ENCODE measurements at regions not wholly inside any gene's neighbourhood (a gene's known extent, or its start where the extent isn't known, plus 50 kb on each side); places are given as distances from the start of the nearest gene placed in this dataset.
"Not testable (repeated sequence)": the region's sequence is repeated elsewhere in the genome, so short reads cannot be mapped to it uniquely, and the experiment has no call there.

DNA sequence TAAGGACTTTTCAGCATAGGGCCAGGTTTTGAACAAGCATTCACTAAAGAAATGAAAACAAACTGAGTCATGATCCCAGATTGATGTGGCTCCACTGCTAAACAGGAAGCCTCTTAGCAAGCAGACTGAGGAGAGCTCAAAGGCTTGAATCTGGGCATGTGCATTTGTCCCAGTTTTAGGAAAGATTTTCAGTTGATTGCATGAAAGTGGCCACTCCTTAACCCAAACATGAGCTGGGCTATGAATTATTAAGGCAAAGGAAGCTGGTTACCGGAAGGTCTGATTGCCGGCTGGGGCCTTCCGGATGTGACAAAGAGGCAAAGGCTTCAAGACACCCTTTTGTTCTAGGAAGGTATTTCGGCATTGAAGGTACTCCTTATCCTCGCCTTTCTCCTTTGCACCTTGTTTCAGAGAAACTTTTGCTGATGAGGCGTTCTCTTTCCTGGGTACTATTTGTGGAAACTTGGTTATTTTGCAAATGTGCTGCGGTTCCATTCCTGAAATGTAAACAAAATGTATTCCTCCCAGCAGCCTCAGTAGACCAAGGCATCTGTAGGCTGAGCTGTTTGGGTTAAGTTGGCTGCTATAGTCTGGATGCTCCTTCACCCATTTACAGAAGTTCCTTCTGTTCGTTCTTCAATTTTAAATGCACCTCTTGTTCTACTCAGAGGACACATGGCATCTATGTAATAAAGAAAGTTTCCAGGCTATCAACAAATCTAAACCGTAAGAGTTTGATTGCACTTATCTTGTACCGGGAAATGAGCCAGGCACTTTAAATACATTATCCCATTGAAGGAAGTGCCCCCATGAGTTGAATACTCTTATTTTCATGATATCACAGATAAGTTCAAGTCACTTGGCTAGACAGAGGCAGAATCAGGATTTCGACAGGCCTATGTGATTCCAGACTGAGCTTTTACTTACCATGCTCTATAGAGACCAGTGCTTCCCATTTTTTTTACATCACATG, 115.6 kb upstream of the METAP2 start:
- Histone ChIP-seq H3K36me3 (ENCODE audit: control insufficient read depth, insufficient read depth, low read length) (no peaks in the 10 kb centered on the region), H3K4me1 (ENCODE audit: control insufficient read depth, insufficient read depth, low read length) (no peaks in the 10 kb centered on the region), H3K4me3 (ENCODE audit: low read length) (no peak overlapping the region), H3K9me3 (ENCODE audit: control insufficient read depth, insufficient read depth, low read length) (no peaks in the 10 kb centered on the region), H3K27me3 (ENCODE audit: control insufficient read depth, insufficient read depth, low read length) (no peaks in the 10 kb centered on the region), H3K27ac (ENCODE audit: low read length) (no peak overlapping the region)
- WGBS (ENCODE audit: insufficient coverage, insufficient read length), result no CpG with 5 or more reads among the region's 11 CpGs
- no peak for DNase-seq (ENCODE audit: low read depth, low spot score)

DNA sequence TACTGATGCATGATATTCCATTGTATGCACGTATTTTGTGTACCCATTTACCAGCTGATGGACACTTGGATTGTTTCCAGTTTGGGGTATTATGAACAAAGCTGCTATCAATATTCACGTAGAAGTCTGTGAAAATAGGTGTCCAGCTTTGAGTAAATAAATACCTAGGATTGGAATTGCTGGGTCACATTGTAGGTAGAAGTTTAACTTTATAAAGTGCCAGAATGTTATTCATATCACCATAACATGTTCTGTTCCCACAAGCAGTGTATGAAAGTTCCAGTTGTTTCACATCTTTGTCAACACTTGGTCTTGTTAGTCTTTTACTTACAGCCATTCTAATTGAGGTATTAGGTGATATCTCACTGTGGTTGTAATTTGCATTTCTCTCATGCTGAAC, 108.0 kb upstream of the METAP2 start:
- Histone ChIP-seq H3K4me1 (ENCODE audit: control insufficient read depth, insufficient read depth, low read length) (no peaks in the 10 kb centered on the region), H3K9me3 (ENCODE audit: control insufficient read depth, insufficient read depth, low read length) (no peaks in the 10 kb centered on the region), H3K27me3 (ENCODE audit: control insufficient read depth, insufficient read depth, low read length) (no peaks in the 10 kb centered on the region), H3K4me3 (ENCODE audit: low read length) (no peak overlapping the region), H3K27ac (ENCODE audit: low read length) (no peak overlapping the region), H3K36me3 (ENCODE audit: control insufficient read depth, insufficient read depth, low read length) (no peaks in the 10 kb centered on the region)
- DNase-seq (ENCODE audit: low read depth, low spot score), result no peak
- no CpG with 5 or more reads among the region's 2 CpGs for whole genome bisulfite sequencing (ENCODE audit: insufficient coverage, insufficient read length)

DNA sequence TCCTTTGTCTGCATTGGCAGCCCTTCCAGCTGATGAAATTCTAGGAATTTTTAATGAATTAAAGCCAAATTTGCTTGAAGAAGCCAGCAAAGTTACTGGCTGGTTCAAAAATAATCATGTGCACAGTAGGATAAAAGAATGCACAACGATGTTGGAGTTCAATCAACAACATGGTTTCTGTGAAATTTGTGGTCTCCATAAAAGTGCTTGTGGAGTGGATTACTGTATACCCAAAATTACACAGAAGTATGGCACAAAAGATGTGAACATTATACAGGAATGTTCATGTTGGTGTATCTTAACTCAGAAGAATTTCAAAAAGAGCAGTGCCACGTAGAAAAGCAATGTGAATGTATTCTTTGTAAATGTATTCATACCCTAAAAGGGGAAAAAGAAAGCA, 105.0 kb upstream of the METAP2 start:
- Histone ChIP-seq H3K4me3 (ENCODE audit: low read length) (no peak overlapping the region), H3K9me3 (ENCODE audit: control insufficient read depth, insufficient read depth, low read length) (no peaks in the 10 kb centered on the region), H3K27ac (ENCODE audit: low read length) (no peak overlapping the region), H3K36me3 (ENCODE audit: control insufficient read depth, insufficient read depth, low read length) (no peaks in the 10 kb centered on the region), H3K27me3 (ENCODE audit: control insufficient read depth, insufficient read depth, low read length) (no peaks in the 10 kb centered on the region), H3K4me1 (ENCODE audit: control insufficient read depth, insufficient read depth, low read length) (no peaks in the 10 kb centered on the region)
- no peak for DNase-seq (ENCODE audit: low read depth, low spot score)
- no CpG with 5 or more reads among the region's 2 CpGs for whole genome bisulfite sequencing (ENCODE audit: insufficient coverage, insufficient read length)

DNA sequence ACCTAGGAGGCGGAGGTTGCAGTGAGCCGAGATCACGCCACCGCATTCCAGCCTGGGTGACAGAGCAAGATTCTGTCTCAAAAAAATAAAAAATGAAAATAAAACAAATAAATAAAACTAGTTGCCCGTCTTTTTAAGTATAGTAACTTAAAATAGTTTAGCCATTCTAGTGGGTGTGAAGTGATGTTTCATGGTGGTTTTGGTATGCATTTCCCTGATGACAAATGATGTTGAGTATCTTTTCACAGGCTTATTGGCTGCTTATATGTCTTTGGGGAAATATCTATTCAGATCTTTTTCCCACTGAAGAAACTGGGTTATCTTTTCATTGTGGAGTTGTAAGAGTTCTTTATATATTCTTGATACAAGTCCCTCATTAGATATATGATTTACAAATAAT, 102.4 kb upstream of the METAP2 start:
- Histone ChIP-seq H3K9me3 (ENCODE audit: control insufficient read depth, insufficient read depth, low read length) (no peaks in the 10 kb centered on the region), H3K4me3 (ENCODE audit: low read length) (no peak overlapping the region), H3K36me3 (ENCODE audit: control insufficient read depth, insufficient read depth, low read length) (no peaks in the 10 kb centered on the region), H3K27ac (ENCODE audit: low read length) (no peak overlapping the region), H3K4me1 (ENCODE audit: control insufficient read depth, insufficient read depth, low read length) (no peaks in the 10 kb centered on the region), H3K27me3 (ENCODE audit: control insufficient read depth, insufficient read depth, low read length) (no peaks in the 10 kb centered on the region)
- DNase-seq (ENCODE audit: low read depth, low spot score), result no peak
- WGBS (ENCODE audit: insufficient coverage, insufficient read length), result no CpG with 5 or more reads among the region's 5 CpGs

DNA sequence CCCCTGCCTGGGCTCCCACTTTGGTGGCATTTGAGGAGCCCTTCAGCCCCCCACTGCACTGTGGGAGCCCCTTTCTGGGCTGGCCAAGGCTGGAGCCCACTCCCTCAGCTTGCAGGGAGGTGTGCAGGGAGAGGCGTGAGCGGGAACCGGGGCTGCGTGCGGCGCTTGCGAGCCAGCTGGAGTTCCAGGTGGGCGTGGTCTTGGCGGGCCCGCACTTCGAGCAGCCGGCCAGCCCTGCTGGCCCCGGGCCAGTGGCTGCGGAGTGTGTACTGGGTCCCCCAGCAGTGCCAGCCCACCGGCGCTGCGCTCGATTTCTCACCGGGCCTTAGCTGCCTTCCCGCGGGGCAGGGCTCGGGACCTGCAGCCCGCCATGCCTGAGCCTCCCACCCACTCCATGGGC, 94.5 kb upstream of the METAP2 start:
- not testable (repeated sequence) for H3K36me3 ChIP-seq (ENCODE audit: control insufficient read depth, insufficient read depth, low read length); H3K27me3 ChIP-seq (ENCODE audit: control insufficient read depth, insufficient read depth, low read length); H3K4me3 ChIP-seq (ENCODE audit: low read length); H3K9me3 ChIP-seq (ENCODE audit: control insufficient read depth, insufficient read depth, low read length); DNase-seq (ENCODE audit: low read depth, low spot score); H3K4me1 ChIP-seq (ENCODE audit: control insufficient read depth, insufficient read depth, low read length); H3K27ac ChIP-seq (ENCODE audit: low read length)
- WGBS (ENCODE audit: insufficient coverage, insufficient read length), result no CpG with 5 or more reads among the region's 23 CpGs

DNA sequence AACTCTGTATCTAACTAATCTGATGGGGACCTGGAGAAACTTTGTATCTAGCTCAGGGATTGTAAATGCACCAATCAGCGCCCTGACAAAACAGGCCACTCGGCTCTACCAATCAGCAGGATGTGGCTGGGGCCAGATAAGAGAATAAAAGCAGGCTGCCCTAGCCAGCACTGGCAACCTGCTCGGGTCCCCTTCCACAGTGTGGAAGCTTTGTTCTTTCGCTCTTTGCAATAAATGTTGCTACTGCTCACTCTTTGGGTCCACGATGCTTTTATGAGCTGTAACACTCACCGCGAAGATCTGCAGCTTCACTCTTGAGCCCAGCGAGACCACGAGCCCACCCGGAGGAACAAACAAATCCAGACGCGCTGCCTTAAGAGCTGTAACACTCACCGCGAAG, 93.6 kb upstream of the METAP2 start:
- not testable (repeated sequence) for H3K27me3 ChIP-seq (ENCODE audit: control insufficient read depth, insufficient read depth, low read length); DNase-seq (ENCODE audit: low read depth, low spot score); H3K27ac ChIP-seq (ENCODE audit: low read length); H3K4me1 ChIP-seq (ENCODE audit: control insufficient read depth, insufficient read depth, low read length); H3K4me3 ChIP-seq (ENCODE audit: low read length); H3K9me3 ChIP-seq (ENCODE audit: control insufficient read depth, insufficient read depth, low read length); H3K36me3 ChIP-seq (ENCODE audit: control insufficient read depth, insufficient read depth, low read length)
- no CpG with 5 or more reads among the region's 14 CpGs for WGBS (ENCODE audit: insufficient coverage, insufficient read length)

DNA sequence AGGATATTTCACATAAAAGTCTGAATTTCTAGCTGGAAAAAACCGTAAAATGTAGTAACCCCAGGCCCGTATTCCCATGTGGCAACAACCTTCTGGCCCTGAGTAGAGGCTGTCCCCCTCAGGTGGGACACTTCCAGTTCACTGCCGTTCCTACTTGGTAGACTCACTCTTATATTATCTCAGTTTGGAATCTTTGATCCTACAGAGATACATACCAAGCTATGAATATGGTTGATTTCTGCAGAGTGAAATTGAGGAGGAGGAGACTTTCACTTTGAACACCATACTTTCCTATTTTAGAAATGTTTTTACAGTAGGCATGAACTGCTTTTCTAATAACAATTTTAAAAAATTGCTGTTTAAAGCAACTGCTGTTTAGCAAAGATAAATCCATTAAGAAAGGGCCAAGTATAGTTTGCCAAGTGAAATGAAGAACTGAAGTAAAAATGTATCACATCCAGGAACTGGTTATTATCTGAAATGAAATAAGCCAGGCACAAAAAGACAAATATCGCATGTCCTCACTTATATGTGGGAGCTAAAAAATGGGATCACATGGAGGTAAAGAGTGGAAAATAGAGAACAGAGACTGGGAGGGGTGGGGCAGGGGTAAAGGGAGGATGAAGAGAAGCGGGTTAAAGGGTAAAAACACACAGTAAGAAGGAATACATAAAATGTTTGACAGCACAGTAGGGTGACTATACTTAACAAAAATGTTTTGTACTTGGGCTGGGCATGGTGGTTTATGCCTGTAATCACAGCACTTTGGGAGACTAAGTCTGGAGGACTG, 92.8 kb upstream of the METAP2 start:
- Histone ChIP-seq H3K36me3 (ENCODE audit: control insufficient read depth, insufficient read depth, low read length) (no peaks in the 10 kb centered on the region), H3K4me3 (ENCODE audit: low read length) (no peak overlapping the region), H3K9me3 (ENCODE audit: control insufficient read depth, insufficient read depth, low read length) (no peaks in the 10 kb centered on the region), H3K27me3 (ENCODE audit: control insufficient read depth, insufficient read depth, low read length) (no peaks in the 10 kb centered on the region), H3K27ac (ENCODE audit: low read length) (no peak overlapping the region), H3K4me1 (ENCODE audit: control insufficient read depth, insufficient read depth, low read length) (no peaks in the 10 kb centered on the region)
- WGBS (ENCODE audit: insufficient coverage, insufficient read length), result 100% methylated on average over 1 of the region's 5 CpGs
- no peak for DNase-seq (ENCODE audit: low read depth, low spot score)

DNA sequence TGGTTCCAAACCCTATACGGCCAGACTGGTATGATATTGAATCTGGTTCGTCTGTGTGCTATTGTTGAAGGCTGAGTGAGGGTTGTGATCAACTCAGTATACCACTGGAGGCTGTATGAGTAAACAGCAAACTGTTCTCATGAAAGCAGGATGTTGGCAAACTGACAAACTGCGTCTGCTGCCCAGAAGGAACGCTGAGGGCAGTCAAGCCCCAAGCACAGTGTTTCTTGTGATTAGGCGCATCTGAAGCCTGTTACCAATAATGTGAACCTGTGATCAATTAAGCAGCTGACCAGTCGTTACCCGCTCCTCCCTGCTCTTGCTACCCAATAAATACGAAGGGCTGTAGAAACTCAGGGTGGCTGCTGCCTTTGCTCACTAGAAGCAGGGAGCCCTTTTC, 90.0 kb upstream of the METAP2 start:
- not testable (repeated sequence) for H3K36me3 ChIP-seq (ENCODE audit: control insufficient read depth, insufficient read depth, low read length); H3K9me3 ChIP-seq (ENCODE audit: control insufficient read depth, insufficient read depth, low read length); H3K4me1 ChIP-seq (ENCODE audit: control insufficient read depth, insufficient read depth, low read length); H3K27ac ChIP-seq (ENCODE audit: low read length); H3K4me3 ChIP-seq (ENCODE audit: low read length); DNase-seq (ENCODE audit: low read depth, low spot score); H3K27me3 ChIP-seq (ENCODE audit: control insufficient read depth, insufficient read depth, low read length)
- no CpG with 5 or more reads among the region's 8 CpGs for WGBS (ENCODE audit: insufficient coverage, insufficient read length)

DNA sequence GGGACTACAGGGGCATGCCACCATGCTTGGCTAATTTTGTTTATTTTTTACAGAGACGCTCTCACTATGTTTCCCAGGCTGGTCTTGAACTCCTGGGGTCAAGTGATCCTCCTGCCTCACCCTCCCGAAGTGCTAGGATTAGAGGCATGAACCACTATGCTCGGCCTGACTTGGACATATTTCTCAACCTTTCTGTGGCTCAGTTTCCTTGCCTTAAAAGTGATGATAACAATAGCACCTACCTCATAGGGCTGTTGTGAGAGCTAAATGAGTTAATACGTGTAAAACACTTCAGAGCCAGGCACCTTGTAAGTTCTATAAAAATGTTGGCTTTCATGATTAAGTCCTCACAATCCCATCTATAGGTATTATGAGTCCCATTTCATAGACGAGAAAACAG, 89.2 kb upstream of the METAP2 start:
- H3K36me3 ChIP-seq (ENCODE audit: control insufficient read depth, insufficient read depth, low read length), result no peaks in the 10 kb centered on the region
- no peaks in the 10 kb centered on the region for H3K4me1 ChIP-seq (ENCODE audit: control insufficient read depth, insufficient read depth, low read length)
- no peaks in the 10 kb centered on the region for H3K27me3 ChIP-seq (ENCODE audit: control insufficient read depth, insufficient read depth, low read length)
- H3K4me3 ChIP-seq (ENCODE audit: low read length), result no peak overlapping the region
- DNase-seq (ENCODE audit: low read depth, low spot score), result no peak
- no peak overlapping the region for H3K27ac ChIP-seq (ENCODE audit: low read length)
- H3K9me3 ChIP-seq (ENCODE audit: control insufficient read depth, insufficient read depth, low read length), result no peaks in the 10 kb centered on the region
- no CpG with 5 or more reads among the region's 5 CpGs for WGBS (ENCODE audit: insufficient coverage, insufficient read length)

DNA sequence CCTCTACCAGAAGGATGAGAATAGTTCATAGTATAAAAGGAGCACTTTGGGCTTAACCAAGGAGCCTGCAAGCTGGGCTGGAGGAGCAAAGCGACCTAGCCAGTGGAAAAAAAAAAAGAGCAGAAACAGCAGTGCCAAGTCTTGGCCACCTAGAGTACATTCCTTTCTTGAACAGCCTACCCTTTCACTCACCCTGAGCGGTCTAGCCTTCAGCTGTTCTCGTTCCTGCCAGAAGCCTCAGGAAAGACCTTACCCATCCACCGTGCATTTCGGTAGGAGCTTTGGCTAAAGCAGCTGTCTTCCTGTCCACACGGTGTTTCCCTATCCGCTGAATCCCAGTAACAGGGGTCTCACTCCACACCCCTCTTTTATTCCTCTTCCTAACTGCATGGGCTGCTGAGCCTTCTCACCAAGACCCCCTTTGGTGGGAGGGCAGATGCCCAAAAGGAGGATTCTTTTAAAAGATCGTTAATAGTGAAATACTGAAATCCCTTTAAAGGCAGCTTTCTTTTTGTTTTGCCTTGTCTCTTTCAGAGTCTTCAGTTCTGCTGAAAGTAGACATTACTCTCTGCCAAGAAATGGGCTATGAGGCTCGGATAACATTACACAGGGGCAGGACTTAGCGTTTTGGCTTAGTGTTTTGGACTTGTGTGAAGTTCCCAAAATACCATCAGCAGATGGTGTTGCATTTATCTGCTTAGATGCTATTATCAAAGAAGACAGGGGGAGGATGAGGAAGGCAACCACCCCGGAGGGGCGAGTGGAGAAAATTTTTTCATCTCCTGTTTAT, 88.5 kb upstream of the METAP2 start:
- Histone ChIP-seq H3K4me1 (ENCODE audit: control insufficient read depth, insufficient read depth, low read length) (no peaks in the 10 kb centered on the region), H3K27ac (ENCODE audit: low read length) (no peak overlapping the region)
- no CpG with 5 or more reads among the region's 12 CpGs for WGBS (ENCODE audit: insufficient coverage, insufficient read length)

More for the DNA sequence above, 88.5 kb upstream of the METAP2 start:
- no peaks in the 10 kb centered on the region for H3K9me3 ChIP-seq (ENCODE audit: control insufficient read depth, insufficient read depth, low read length)
- H3K4me3 ChIP-seq (ENCODE audit: low read length), result no peak overlapping the region
- no peaks in the 10 kb centered on the region for H3K36me3 ChIP-seq (ENCODE audit: control insufficient read depth, insufficient read depth, low read length)
- DNase-seq (ENCODE audit: low read depth, low spot score), result no peak
- no peaks in the 10 kb centered on the region for H3K27me3 ChIP-seq (ENCODE audit: control insufficient read depth, insufficient read depth, low read length)
